SK-N-SH (cell line): ENCODE measurements at regions not wholly inside any gene's neighbourhood (a gene's known extent, or its start where the extent isn't known, plus 50 kb on each side); places are given as distances from the start of the nearest gene placed in this dataset.

Experiments
- CTCF ChIA-PET: fragments of 300-600, 350-600 bp; formaldehyde crosslinking; extraction: SDS; loops from one replicate; lab custom pipeline; 2021; lab: Yijun Ruan, JAX
- POLR2A ChIA-PET: fragments of 350-600 bp; sonication (Branson Sonifier 250); formaldehyde crosslinking; extraction: SDS; loops from one replicate; lab custom pipeline; 2020; ENCODE audit warnings: antibody characterized with exemption, inconsistent platforms; lab: Yijun Ruan, JAX
- DNase-seq: peaks from one replicate; pipeline ENCODE4 v3.0.0; 2012
- H2AFZ ChIP-seq: fragments of 200-600 bp; sonication (generic); 2 replicates; pipeline ENCODE4 v1.8.1; 2016; ENCODE audit warnings: antibody characterized with exemption, mild to moderate bottlenecking, low read depth
- H3F3A ChIP-seq: fragments of 200-600 bp; sonication (generic); replicated peaks from 2 replicates; pipeline ENCODE3; 2016; ENCODE audit warnings: antibody characterized with exemption, mild to moderate bottlenecking; ENCODE audit not compliant: insufficient read depth
- H3K27ac ChIP-seq, 2 experiments: fragments of 200-500 bp in 1 of 2; fragments of 200-600 bp in 1 of 2; sonication (Bioruptor generic) in 1 of 2; sonication (generic), shearing (Covaris generic) in 1 of 2; 2 replicates each; pipeline versions ENCODE4 v1.5.1 to v1.6.1; 2014 to 2016; ENCODE audit warnings: low read depth in 2 of 2, inconsistent platforms in 1 of 2, low read length in 1 of 2, mild to moderate bottlenecking in 1 of 2, mixed read lengths in 1 of 2
- H3K27me3 ChIP-seq: fragments of 200-600 bp; sonication (generic), shearing (Covaris generic); 2 replicates; pipeline ENCODE4 v1.6.1; 2016; ENCODE audit warnings: mixed run types; ENCODE audit not compliant: insufficient read depth
- H3K36me3 ChIP-seq, 2 experiments: fragments of 200-500 bp in 1 of 2; fragments of 200-600 bp in 1 of 2; sonication (Bioruptor generic) in 1 of 2; sonication (generic) in 1 of 2; replicated peaks in 1 of 2; 2 replicates each; pipeline versions ENCODE3 to v1.5.1; 2014 to 2016; ENCODE audit warnings: low read length in 1 of 2, mild to moderate bottlenecking in 1 of 2; ENCODE audit not compliant: insufficient read depth in 2 of 2, control insufficient read depth in 1 of 2
- H3K4me1 ChIP-seq, 2 experiments: fragments of 200-500 bp in 1 of 2; fragments of 200-600 bp in 1 of 2; sonication (Bioruptor generic) in 1 of 2; sonication (generic), shearing (Covaris generic) in 1 of 2; 2 replicates each; pipeline versions ENCODE4 v1.5.1 to v1.6.1; 2014 to 2016; ENCODE audit warnings: low read depth in 1 of 2, low read length in 1 of 2, mixed run types in 1 of 2; ENCODE audit not compliant: insufficient read depth in 2 of 2, control insufficient read depth in 1 of 2
- H3K4me2 ChIP-seq: fragments of 200-600 bp; sonication (generic), shearing (Covaris generic); 2 replicates; pipeline ENCODE4 v1.6.1; 2017; ENCODE audit warnings: mixed run types
- H3K4me3 ChIP-seq, 2 experiments: fragments of 200-500 bp in 1 of 2; fragments of 200-600 bp in 1 of 2; sonication (Bioruptor generic) in 1 of 2; sonication (generic), shearing (Covaris generic) in 1 of 2; 2 replicates each; pipeline versions ENCODE4 v1.5.1 to v1.8.1; 2014 to 2016; ENCODE audit warnings: low read depth in 2 of 2, inconsistent platforms in 1 of 2, low read length in 1 of 2, mild to moderate bottlenecking in 1 of 2, mixed read lengths in 1 of 2, moderate library complexity in 1 of 2
- H3K79me2 ChIP-seq: fragments of 200-600 bp; sonication (generic); 2 replicates; pipeline ENCODE4 v1.8.1; 2017; ENCODE audit warnings: mild to moderate bottlenecking; ENCODE audit not compliant: insufficient read depth
- H3K9ac ChIP-seq: fragments of 200-600 bp; sonication (generic); 2 replicates; pipeline ENCODE4 v1.6.1; 2017; ENCODE audit warnings: mixed run types
- H3K9me2 ChIP-seq: fragments of 200-600 bp; sonication (generic); 2 replicates; pipeline ENCODE4 v1.6.1; 2017; ENCODE audit warnings: mixed run types
- H3K9me3 ChIP-seq: fragments of 200-600 bp; sonication (generic); 2 replicates; pipeline ENCODE4 v1.6.1; 2017; ENCODE audit warnings: mixed run types, mild to moderate bottlenecking, moderate library complexity
- H4K20me1 ChIP-seq: fragments of 200-600 bp; sonication (generic); 2 replicates; pipeline ENCODE4 v1.6.1; 2017; ENCODE audit warnings: mild to moderate bottlenecking, mixed run types; ENCODE audit not compliant: insufficient read depth
- ELF1 ChIP-seq: IDR thresholded peaks from 2 replicates; pipeline ENCODE4 v1.4.0; 2012
- EP300 ChIP-seq, 2 experiments: IDR thresholded peaks; 2 replicates each; pipeline versions ENCODE4 v1.4.0 to v1.6.1; 2012; ENCODE audit warnings: borderline replicate concordance in 1 of 2, low read depth in 1 of 2, low read length in 1 of 2
- EZH2phosphoT487 ChIP-seq: fragments of 200-600 bp; sonication (generic); IDR thresholded peaks from 2 replicates; pipeline ENCODE4 v1.6.1; 2017; ENCODE audit warnings: low read depth, mixed run types, mild to moderate bottlenecking, antibody characterized with exemption, moderate library complexity, borderline replicate concordance
- FOSL2 ChIP-seq: IDR thresholded peaks from 2 replicates; pipeline ENCODE4 v1.4.0; 2012; ENCODE audit warnings: low read depth, mild to moderate bottlenecking, moderate library complexity, borderline replicate concordance
- FOXJ3 ChIP-seq: sonication (generic); formaldehyde crosslinking; IDR thresholded peaks from 2 replicates; pipeline ENCODE4 v1.5.1; 2020; ENCODE audit warnings: mild to moderate bottlenecking, missing genetic modification reagents
- FOXM1 ChIP-seq: IDR thresholded peaks from 2 replicates; pipeline ENCODE4 v1.4.0; 2012; ENCODE audit warnings: low read depth, mild to moderate bottlenecking
- GATA2 ChIP-seq: sonication (generic); formaldehyde crosslinking; IDR thresholded peaks from 2 replicates; pipeline ENCODE4 v1.5.0; 2020; ENCODE audit warnings: mild to moderate bottlenecking, missing genetic modification reagents
- JUND ChIP-seq: IDR thresholded peaks from 2 replicates; pipeline ENCODE4 v1.4.0; 2012
- MEF2A ChIP-seq: IDR thresholded peaks from 2 replicates; pipeline ENCODE4 v1.4.0; 2012; ENCODE audit warnings: low read depth, borderline replicate concordance
- NRF1 ChIP-seq: IDR thresholded peaks from 2 replicates; pipeline ENCODE4 v1.6.1; 2012; ENCODE audit warnings: low read depth, mild to moderate bottlenecking, low read length
- PBX3 ChIP-seq: IDR thresholded peaks from 2 replicates; pipeline ENCODE4; 2012
- POLR2AphosphoS5 ChIP-seq: IDR thresholded peaks from 2 replicates; pipeline ENCODE4 v1.6.1; 2012; ENCODE audit warnings: low read depth, low read length
- RAD21 ChIP-seq: IDR thresholded peaks from 2 replicates; pipeline ENCODE4 v1.6.1; 2012; ENCODE audit warnings: mild to moderate bottlenecking, low read length
- RCOR1 ChIP-seq: fragments of 150-350 bp; IDR thresholded peaks from 2 replicates; pipeline ENCODE4 v1.6.1; 2017; ENCODE audit warnings: antibody characterized with exemption, low read length
- REST ChIP-seq: IDR thresholded peaks from 2 replicates; pipeline ENCODE4 v1.6.1; 2012; ENCODE audit warnings: mild to moderate bottlenecking, low read depth, low read length, moderate library complexity
- RFX5 ChIP-seq: IDR thresholded peaks from 2 replicates; pipeline ENCODE4 v1.6.1; 2012; ENCODE audit warnings: mild to moderate bottlenecking, improper control_type of control experiment, low read length
- SIN3A ChIP-seq: IDR thresholded peaks from 2 replicates; pipeline ENCODE4 v1.6.1; 2012; ENCODE audit warnings: low read depth, mild to moderate bottlenecking, low read length, moderate library complexity, borderline replicate concordance
- SMC3 ChIP-seq: IDR thresholded peaks from 2 replicates; pipeline ENCODE4 v1.6.1; 2012; ENCODE audit warnings: low read depth, low read length, improper control_type of control experiment
- TCF12 ChIP-seq: IDR thresholded peaks from 2 replicates; pipeline ENCODE4 v1.4.0; 2012
- TEAD4 ChIP-seq: IDR thresholded peaks from 2 replicates; pipeline ENCODE4 v1.4.0; 2012; ENCODE audit warnings: mild to moderate bottlenecking, borderline replicate concordance; ENCODE audit not compliant: insufficient read depth
- WGBS: methylation state at CpG from one replicate; pipeline ENCODE4 v1.1.6; 2017; ENCODE audit warnings: low lambda C conversion rate; 5-methylcytosine and 5-hydroxymethylcytosine counted together

GRCh38 chr4:136540747-136541146 lies 991.5 kb downstream of the PCDH18 start:
- CTCF ChIA-PET: no interaction called here
- Histone ChIP-seq H3K4me2 (no peak overlapping the region), H3K4me3 (no peak overlapping the region), H2AFZ (no peak overlapping the region), H3K4me1 (no peaks in the 10 kb centered on the region), H3K27ac (no peak overlapping the region), H3K36me3 (no peaks in the 10 kb centered on the region), H3K27me3 (no peaks in the 10 kb centered on the region)
- TF ChIP-seq FOXJ3 (CRISPR knock-in tag): no peak
- TF ChIP-seq, all 33 proteins: peak for 0
- H3K79me2 ChIP-seq: no peaks in the 10 kb centered on the region
- no peaks in the 10 kb centered on the region for H3K9me3 ChIP-seq
- H4K20me1 ChIP-seq: no peaks in the 10 kb centered on the region
- H3K9ac ChIP-seq: no peak overlapping the region
- 83% methylated on average over 2 of the region's 2 CpGs for WGBS
- POLR2A ChIA-PET: no interaction called here
- H3K9me2 ChIP-seq: no peaks in the 10 kb centered on the region
- no peaks in the 10 kb centered on the region for H3F3A ChIP-seq
- DNase-seq: no peak

- Histone ChIP-seq H3K9me3 (no peaks in the 10 kb centered on the region), H3F3A (no peaks in the 10 kb centered on the region), H3K9ac (no peak overlapping the region), H3K4me3 (no peak overlapping the region), H3K27ac (no peak overlapping the region), H2AFZ (no peak overlapping the region), H4K20me1 (no peaks in the 10 kb centered on the region), H3K4me1 (no peaks in the 10 kb centered on the region)
- no peak for DNase-seq
- TF ChIP-seq TCF12: no peak
- TF ChIP-seq EP300 (IDR thresholded peaks at IDR 0.05; ENCODE audit: borderline replicate concordance in 1 of 2, low read depth in 1 of 2, low read length in 1 of 2): no peak
- no peak for TF ChIP-seq MEF2A
- TF ChIP-seq REST: no peak
- no peak for TF ChIP-seq RAD21
- TF ChIP-seq PBX3: no peak
- TF ChIP-seq SIN3A: no peak
- TF ChIP-seq JUND: no peak
- no peak for TF ChIP-seq EZH2phosphoT487
- no peak for TF ChIP-seq POLR2AphosphoS5
- no peak for TF ChIP-seq FOXM1
- no peak for TF ChIP-seq GATA2
- TF ChIP-seq RCOR1: no peak
- no peak for TF ChIP-seq TEAD4
- TF ChIP-seq FOSL2: no peak
- no peak for TF ChIP-seq ELF1
- TF ChIP-seq RFX5: no peak
- no peak for TF ChIP-seq NRF1
- TF ChIP-seq SMC3: no peak
- TF ChIP-seq, all 33 proteins: peak for 0
- H3K9me2 ChIP-seq: no peaks in the 10 kb centered on the region
- ChIA-PET POLR2A (no interaction called here), CTCF (no interaction called here)
- no peaks in the 10 kb centered on the region for H3K79me2 ChIP-seq
- H3K4me2 ChIP-seq: no peak overlapping the region
- H3K36me3 ChIP-seq: no peaks in the 10 kb centered on the region
- no peaks in the 10 kb centered on the region for H3K27me3 ChIP-seq
Measured at GRCh38 chr4:136528131-136528530, 1004.2 kb downstream of the PCDH18 start.
